NCI-H2029 treated with DMSO at 0.1 percent for 48 hours (cell line): ENCODE measurements at regions not wholly inside any gene's neighbourhood (a gene's known extent, or its start where the extent isn't known, plus 50 kb on each side); places are given as distances from the start of the nearest gene placed in this dataset.
A peak's percentile ranks its signal among the peaks of the same experiment; 100 is the strongest.

ENCODE experiments used
- DNase-seq: peaks from one replicate; lab custom pipeline; 2025; lab: John Stamatoyannopoulos, UW

- DNase-seq: no peak
These were observed 321.3 kb downstream of the SIPA1L2 start for GRCh38 chr1:232308616-232309015.

GRCh38 chr1:232307296-232308017 is 322.5 kb downstream of the SIPA1L2 start:
- no peak for DNase-seq

- peak; percentile 87 for DNase-seq
These were observed 323.5 kb downstream of the SIPA1L2 start for GRCh38 chr1:232306269-232306961.

- DNase-seq: peak; percentile 50
These were observed 324.9 kb downstream of the SIPA1L2 start for GRCh38 chr1:232305050-232305449.

GRCh38 chr1:232303222-232303620 is 326.7 kb downstream of the SIPA1L2 start:
- no peak for DNase-seq

GRCh38 chr1:232302376-232303221 is 327.3 kb downstream of the SIPA1L2 start:
- no peak for DNase-seq

GRCh38 chr1:232301246-232301645 is 328.7 kb downstream of the SIPA1L2 start:
- DNase-seq: no peak

GRCh38 chr1:232300466-232300865 is 329.5 kb downstream of the SIPA1L2 start:
- no peak for DNase-seq

- DNase-seq: no peak
These were observed 333.5 kb downstream of the SIPA1L2 start for GRCh38 chr1:232296461-232296860.

GRCh38 chr1:232293361-232293760 is 336.6 kb downstream of the SIPA1L2 start:
- no peak for DNase-seq

GRCh38 chr1:232292818-232293217 is 337.1 kb downstream of the SIPA1L2 start:
- DNase-seq: peak; percentile 87

- no peak for DNase-seq
These were observed 337.7 kb downstream of the SIPA1L2 start for GRCh38 chr1:232292239-232292638.

- no peak for DNase-seq
These were observed 338.3 kb downstream of the SIPA1L2 start for GRCh38 chr1:232291681-232292080.

GRCh38 chr1:232291261-232291660 is 338.7 kb downstream of the SIPA1L2 start:
- no peak for DNase-seq

- DNase-seq: no peak
These were observed 339.4 kb downstream of the SIPA1L2 start for GRCh38 chr1:232290570-232290969.

GRCh38 chr1:232287676-232288569 is 342.0 kb downstream of the SIPA1L2 start:
- DNase-seq: no peak

- no peak for DNase-seq
These were observed 344.8 kb downstream of the SIPA1L2 start for GRCh38 chr1:232285138-232285537.

- DNase-seq: no peak
These were observed 346.1 kb downstream of the SIPA1L2 start for GRCh38 chr1:232283864-232284263.

- DNase-seq: no peak
These were observed 347.4 kb downstream of the SIPA1L2 start for GRCh38 chr1:232282498-232282897.

GRCh38 chr1:232280910-232281309 is 349.0 kb downstream of the SIPA1L2 start:
- no peak for DNase-seq

- no peak for DNase-seq
These were observed 350.0 kb downstream of the SIPA1L2 start for GRCh38 chr1:232279909-232280400.
